Osteoblast (primary cell): ENCODE measurements at regions not wholly inside any gene's neighbourhood (a gene's known extent, or its start where the extent isn't known, plus 50 kb on each side); places are given as distances from the start of the nearest gene placed in this dataset.

Experiments
- DNase-seq: peaks from one replicate; pipeline ENCODE4 v3.0.0; 2011; ENCODE audit warnings: low spot score, mixed read lengths; ENCODE audit not compliant: insufficient read length; ENCODE audit errors: missing footprints
- H2AFZ ChIP-seq: 2 replicates; pipeline ENCODE4 v1.6.0; 2011; ENCODE audit warnings: mild to moderate bottlenecking, low read length
- H3K27ac ChIP-seq: 2 replicates; pipeline ENCODE4 v1.5.1; 2011; ENCODE audit warnings: mild to moderate bottlenecking, low read depth, low read length, moderate library complexity
- H3K27me3 ChIP-seq: 2 replicates; pipeline ENCODE4 v1.6.0; 2012; ENCODE audit warnings: mild to moderate bottlenecking, control low read depth, inconsistent platforms, low read length, moderate library complexity; ENCODE audit not compliant: insufficient read depth
- H3K36me3 ChIP-seq: 2 replicates; pipeline ENCODE4 v1.5.1; 2011; ENCODE audit warnings: mild to moderate bottlenecking, low read length, control low read depth, moderate library complexity; ENCODE audit not compliant: insufficient read depth
- H3K4me1 ChIP-seq: 2 replicates; pipeline ENCODE4 v1.5.1; 2011; ENCODE audit warnings: mild to moderate bottlenecking, low read length, control low read depth, moderate library complexity; ENCODE audit not compliant: insufficient read depth
- H3K4me2 ChIP-seq: 2 replicates; pipeline ENCODE4 v1.6.0; 2011; ENCODE audit warnings: mild to moderate bottlenecking, low read length; ENCODE audit not compliant: insufficient read depth
- H3K4me3 ChIP-seq: fragments of 200-600 bp; sonication (generic); 3 replicates; pipeline ENCODE4 v1.5.1; 2012; ENCODE audit warnings: mild to moderate bottlenecking, low read length, inconsistent platforms; ENCODE audit not compliant: insufficient read depth
- H3K79me2 ChIP-seq: 2 replicates; pipeline ENCODE4 v1.6.0; 2012; ENCODE audit warnings: mild to moderate bottlenecking, low read length, control low read depth, inconsistent platforms; ENCODE audit not compliant: insufficient read depth
- H3K9me3 ChIP-seq: 2 replicates; pipeline ENCODE4 v1.5.1; 2011; ENCODE audit warnings: low read depth, low read length, control low read depth
- H4K20me1 ChIP-seq: 2 replicates; pipeline ENCODE4 v1.6.0; 2012; ENCODE audit warnings: mild to moderate bottlenecking, low read length, control low read depth; ENCODE audit not compliant: insufficient read depth
- TF ChIP-seq, protein P1 (sequence below): IDR thresholded peaks from 2 replicates; pipeline ENCODE4 v1.5.1; 2011; ENCODE audit warnings: mild to moderate bottlenecking, low read depth, low read length, moderate library complexity; ENCODE audit errors: extremely low read depth

DNA sequence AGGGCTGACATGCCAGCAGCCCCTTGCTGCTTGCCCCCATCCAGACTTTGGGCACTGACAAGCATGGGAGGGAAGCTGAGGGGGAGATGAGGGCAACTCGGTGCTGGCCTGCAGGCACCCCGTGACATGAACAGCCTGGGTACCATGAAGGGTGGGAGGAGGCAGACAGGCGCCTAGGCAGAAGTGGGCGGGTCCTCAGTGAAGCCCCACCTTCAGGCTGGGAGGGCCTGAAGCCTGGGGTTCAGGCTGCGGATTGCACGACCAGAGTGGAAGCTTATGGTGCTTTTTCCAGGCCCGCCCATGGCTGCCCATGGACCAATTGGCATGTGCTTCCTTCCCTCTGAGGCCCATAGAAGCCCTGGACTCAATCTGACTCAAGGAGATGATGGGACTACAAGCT, 354.1 kb downstream of the GRIA2 start:
- Histone ChIP-seq H3K4me2 (no peak overlapping the region), H3K27ac (no peak overlapping the region), H3K27me3 (no peaks in the 10 kb centered on the region), H4K20me1 (no peaks in the 10 kb centered on the region), H3K9me3 (no peaks in the 10 kb centered on the region), H3K36me3 (no peaks in the 10 kb centered on the region), H3K4me3 (no peak overlapping the region), H3K4me1 (no peaks in the 10 kb centered on the region), H2AFZ (no peak overlapping the region), H3K79me2 (no peaks in the 10 kb centered on the region)
- no peak for DNase-seq
- TF ChIP-seq, protein P1, sequence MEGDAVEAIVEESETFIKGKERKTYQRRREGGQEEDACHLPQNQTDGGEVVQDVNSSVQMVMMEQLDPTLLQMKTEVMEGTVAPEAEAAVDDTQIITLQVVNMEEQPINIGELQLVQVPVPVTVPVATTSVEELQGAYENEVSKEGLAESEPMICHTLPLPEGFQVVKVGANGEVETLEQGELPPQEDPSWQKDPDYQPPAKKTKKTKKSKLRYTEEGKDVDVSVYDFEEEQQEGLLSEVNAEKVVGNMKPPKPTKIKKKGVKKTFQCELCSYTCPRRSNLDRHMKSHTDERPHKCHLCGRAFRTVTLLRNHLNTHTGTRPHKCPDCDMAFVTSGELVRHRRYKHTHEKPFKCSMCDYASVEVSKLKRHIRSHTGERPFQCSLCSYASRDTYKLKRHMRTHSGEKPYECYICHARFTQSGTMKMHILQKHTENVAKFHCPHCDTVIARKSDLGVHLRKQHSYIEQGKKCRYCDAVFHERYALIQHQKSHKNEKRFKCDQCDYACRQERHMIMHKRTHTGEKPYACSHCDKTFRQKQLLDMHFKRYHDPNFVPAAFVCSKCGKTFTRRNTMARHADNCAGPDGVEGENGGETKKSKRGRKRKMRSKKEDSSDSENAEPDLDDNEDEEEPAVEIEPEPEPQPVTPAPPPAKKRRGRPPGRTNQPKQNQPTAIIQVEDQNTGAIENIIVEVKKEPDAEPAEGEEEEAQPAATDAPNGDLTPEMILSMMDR, result no peak

DNA sequence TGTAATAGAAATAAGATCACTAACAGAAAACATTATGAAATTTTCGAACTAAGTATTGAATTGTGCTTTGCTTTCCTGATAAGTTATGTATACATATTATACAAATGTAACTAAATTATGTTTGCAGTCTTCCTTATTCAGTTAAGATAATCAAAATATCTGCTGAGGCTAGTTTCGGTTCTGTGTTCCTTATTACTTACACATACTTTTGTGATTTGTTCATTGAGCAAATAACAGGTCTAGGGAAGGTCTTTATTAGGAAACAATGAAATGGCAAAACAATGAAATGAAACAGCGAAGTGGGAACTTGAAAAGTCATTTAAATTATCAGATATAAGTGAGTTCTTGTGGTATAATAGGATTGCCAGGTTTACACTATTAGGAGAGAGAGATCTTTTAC, 352.4 kb downstream of the GRIA2 start:
- Histone ChIP-seq H4K20me1 (no peaks in the 10 kb centered on the region), H3K4me2 (no peak overlapping the region), H3K9me3 (no peaks in the 10 kb centered on the region), H3K36me3 (no peaks in the 10 kb centered on the region), H3K79me2 (no peaks in the 10 kb centered on the region), H3K27me3 (no peaks in the 10 kb centered on the region), H3K4me3 (no peak overlapping the region), H3K27ac (no peak overlapping the region), H3K4me1 (no peaks in the 10 kb centered on the region), H2AFZ (no peak overlapping the region)
- TF ChIP-seq, protein P1, result no peak
- DNase-seq, result no peak

DNA sequence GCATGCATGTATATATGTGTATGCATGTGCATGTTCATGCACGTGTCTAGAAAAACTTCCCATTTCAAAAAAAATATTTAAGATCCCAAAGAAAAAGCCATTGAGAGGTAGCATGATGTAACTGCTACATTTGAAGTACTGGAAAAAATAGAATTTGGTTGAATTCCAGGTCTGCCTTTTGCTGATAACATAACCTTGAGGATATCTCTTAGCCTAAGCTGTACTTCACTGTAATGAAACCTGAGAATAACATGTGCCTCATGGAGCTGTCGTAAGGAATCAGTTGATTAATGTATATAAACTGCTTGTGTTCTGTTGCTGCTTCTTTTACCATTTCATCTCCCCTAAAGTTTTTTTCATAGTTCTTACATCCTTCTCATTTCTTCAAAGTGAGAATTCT, 351.8 kb downstream of the GRIA2 start:
- Histone ChIP-seq H3K9me3 (no peaks in the 10 kb centered on the region), H3K27me3 (no peaks in the 10 kb centered on the region), H2AFZ (no peak overlapping the region), H3K4me3 (no peak overlapping the region), H3K27ac (no peak overlapping the region), H4K20me1 (no peaks in the 10 kb centered on the region), H3K4me1 (no peaks in the 10 kb centered on the region), H3K4me2 (no peak overlapping the region), H3K79me2 (no peaks in the 10 kb centered on the region), H3K36me3 (no peaks in the 10 kb centered on the region)
- TF ChIP-seq, protein P1, result no peak
- no peak for DNase-seq

DNA sequence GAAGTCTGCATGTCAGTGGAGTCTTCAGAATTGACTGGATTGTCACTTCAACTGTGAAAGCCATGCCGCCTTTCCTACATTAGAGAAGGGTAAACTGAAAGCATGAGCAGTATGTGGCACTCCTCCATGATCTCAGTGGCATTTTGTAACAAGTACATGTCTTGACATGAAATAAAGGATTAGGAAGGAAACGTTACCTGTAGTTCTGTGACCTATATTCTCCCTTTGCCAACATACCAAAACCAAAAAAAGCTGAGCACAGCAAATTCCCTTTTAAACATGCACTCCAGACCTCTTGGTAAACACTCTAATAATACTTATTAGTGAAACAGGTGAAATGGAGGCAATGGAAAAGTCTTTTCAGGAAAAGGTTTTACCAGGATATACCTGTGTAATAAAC, 344.2 kb downstream of the GRIA2 start:
- Histone ChIP-seq H3K9me3 (no peaks in the 10 kb centered on the region), H3K27me3 (no peaks in the 10 kb centered on the region), H3K4me1 (no peaks in the 10 kb centered on the region), H3K79me2 (no peaks in the 10 kb centered on the region), H2AFZ (no peak overlapping the region), H3K27ac (no peak overlapping the region), H4K20me1 (no peaks in the 10 kb centered on the region), H3K4me2 (no peak overlapping the region), H3K36me3 (no peaks in the 10 kb centered on the region), H3K4me3 (no peak overlapping the region)
- DNase-seq, result no peak
- TF ChIP-seq, protein P1, result no peak
